PC-3 (cell line): ENCODE measurements at regions not wholly inside any gene's neighbourhood (a gene's known extent, or its start where the extent isn't known, plus 50 kb on each side); places are given as distances from the start of the nearest gene placed in this dataset.

ENCODE experiments used
- CTCF ChIP-seq: fragments of 300-600 bp; sonication (generic); conservative IDR thresholded peaks from 2 replicates; pipeline ENCODE4 v1.5.1; 2017; ENCODE audit warnings: antibody characterized with exemption, low read depth, mild to moderate bottlenecking, low read length
- EZH2 ChIP-seq: fragments of 300-600 bp; sonication (generic); IDR thresholded peaks from one replicate; pipeline ENCODE4 v1.6.1; 2017; ENCODE audit warnings: antibody characterized with exemption, mild to moderate bottlenecking, low read length; ENCODE audit not compliant: unreplicated experiment
- EZH2phosphoT487 ChIP-seq: fragments of 300-600 bp; sonication (generic); IDR thresholded peaks from 2 replicates; pipeline ENCODE4 v1.6.1; 2018; ENCODE audit warnings: mild to moderate bottlenecking, antibody characterized with exemption, low read length, borderline replicate concordance

GRCh38 chr1:228989176-228989575, 253.9 kb downstream of the RHOU start:
- TF ChIP-seq CTCF: no peak
- TF ChIP-seq EZH2: no peak
- TF ChIP-seq EZH2phosphoT487: no peak
